DOHH2 (cell line): ENCODE measurements at regions not wholly inside any gene's neighbourhood (a gene's known extent, or its start where the extent isn't known, plus 50 kb on each side); places are given as distances from the start of the nearest gene placed in this dataset.
"Not testable (repeated sequence)": the region's sequence is repeated elsewhere in the genome, so short reads cannot be mapped to it uniquely, and the experiment has no call there.

Experiments
- H3F3A ChIP-seq: fragments of 200-600 bp; sonication (generic), shearing (Covaris generic); 2 replicates; pipeline ENCODE4 v1.6.0; 2016; ENCODE audit warnings: antibody characterized with exemption, mild to moderate bottlenecking; ENCODE audit not compliant: control insufficient read depth, insufficient read depth
- H3K27ac ChIP-seq: fragments of 200-600 bp; sonication (generic); 2 replicates; pipeline ENCODE4 v1.5.1; 2014; ENCODE audit warnings: low read depth, mild to moderate bottlenecking, low read length, moderate library complexity
- H3K27me3 ChIP-seq: fragments of 200-600 bp; sonication (generic); 2 replicates; pipeline ENCODE4 v1.6.1; 2014; ENCODE audit warnings: mild to moderate bottlenecking, low read length, mixed read lengths; ENCODE audit not compliant: control insufficient read depth
- H3K36me3 ChIP-seq: fragments of 200-600 bp; sonication (generic); 2 replicates; pipeline ENCODE4 v1.6.1; 2014; ENCODE audit warnings: mild to moderate bottlenecking, low read length, moderate library complexity, mixed read lengths; ENCODE audit not compliant: control insufficient read depth
- H3K4me1 ChIP-seq: fragments of 200-600 bp; sonication (generic); 2 replicates; pipeline ENCODE4 v1.6.1; 2014; ENCODE audit warnings: mild to moderate bottlenecking, low read length, mixed read lengths; ENCODE audit not compliant: control insufficient read depth
- H3K4me2 ChIP-seq: fragments of 200-600 bp; sonication (generic); 2 replicates; pipeline ENCODE4 v1.6.0; 2014; ENCODE audit warnings: mild to moderate bottlenecking, low read length, moderate library complexity
- H3K4me3 ChIP-seq: fragments of 200-600 bp; sonication (generic); 2 replicates; pipeline ENCODE4 v1.5.1; 2014; ENCODE audit warnings: mild to moderate bottlenecking, low read length, mixed read lengths
- H3K79me2 ChIP-seq: fragments of 200-600 bp; sonication (generic); 2 replicates; pipeline ENCODE4 v1.6.1; 2014; ENCODE audit warnings: mild to moderate bottlenecking, low read length, mixed read lengths; ENCODE audit not compliant: control insufficient read depth
- H3K9me2 ChIP-seq: fragments of 200-600 bp; sonication (generic); replicated peaks from 2 replicates; pipeline ENCODE4 v1.6.1; 2014; ENCODE audit warnings: mild to moderate bottlenecking, low read length, mixed read lengths; ENCODE audit not compliant: control insufficient read depth
- H3K9me3 ChIP-seq: fragments of 200-600 bp; sonication (generic); 2 replicates; pipeline ENCODE4 v1.6.1; 2014; ENCODE audit warnings: antibody characterized with exemption, low read length, mixed read lengths; ENCODE audit not compliant: control insufficient read depth, insufficient read depth
- H4K20me1 ChIP-seq: fragments of 200-600 bp; sonication (generic); 2 replicates; pipeline ENCODE4 v1.6.0; 2014; ENCODE audit warnings: low read depth, mild to moderate bottlenecking, antibody characterized with exemption, low read length, moderate library complexity; ENCODE audit not compliant: control insufficient read depth, insufficient read depth
- EZH2phosphoT487 ChIP-seq: fragments of 200-600 bp; sonication (generic); IDR thresholded peaks from 2 replicates; pipeline ENCODE4 v1.6.1; 2017; ENCODE audit warnings: borderline replicate concordance, mild to moderate bottlenecking, antibody characterized with exemption, low read length, moderate library complexity, mixed read lengths
- TF ChIP-seq, protein P1 (sequence below): fragments of 200-600 bp; sonication (generic); IDR thresholded peaks from one replicate; pipeline ENCODE4 v1.5.1; 2014; ENCODE audit warnings: antibody characterized with exemption, mild to moderate bottlenecking, low read depth, low read length; ENCODE audit not compliant: poor library complexity, severe bottlenecking

DNA sequence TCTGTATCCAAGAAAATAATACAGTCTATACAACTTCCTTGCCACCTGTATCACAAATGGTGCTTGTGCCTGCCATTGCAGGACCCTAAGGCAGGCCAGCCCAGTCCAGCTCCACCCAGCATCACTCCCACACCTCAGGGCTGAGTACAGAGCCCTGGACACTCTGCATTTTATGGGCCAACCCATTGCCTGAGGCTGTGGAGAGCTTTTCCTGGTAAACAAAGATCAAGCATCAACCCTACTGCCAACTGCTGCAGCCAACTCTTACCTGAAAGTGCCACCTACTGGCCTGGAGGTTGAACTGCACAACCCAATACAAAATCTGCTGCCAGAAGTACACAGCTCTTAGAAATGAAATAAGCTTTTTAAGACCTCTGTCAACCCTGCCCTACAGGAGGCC, 1082.2 kb downstream of the NAALADL2 start:
- Histone ChIP-seq H3F3A (no peaks in the 10 kb centered on the region), H3K9me2 (no peaks in the 10 kb centered on the region), H3K36me3 (no peaks in the 10 kb centered on the region), H3K4me1 (no peaks in the 10 kb centered on the region), H4K20me1 (no peaks in the 10 kb centered on the region), H3K27me3 (no peaks in the 10 kb centered on the region), H3K4me3 (no peak overlapping the region), H3K79me2 (no peaks in the 10 kb centered on the region), H3K4me2 (no peak overlapping the region), H3K9me3 (no peaks in the 10 kb centered on the region), H3K27ac (no peak overlapping the region)
- no peak for TF ChIP-seq EZH2phosphoT487
- TF ChIP-seq, protein P1, sequence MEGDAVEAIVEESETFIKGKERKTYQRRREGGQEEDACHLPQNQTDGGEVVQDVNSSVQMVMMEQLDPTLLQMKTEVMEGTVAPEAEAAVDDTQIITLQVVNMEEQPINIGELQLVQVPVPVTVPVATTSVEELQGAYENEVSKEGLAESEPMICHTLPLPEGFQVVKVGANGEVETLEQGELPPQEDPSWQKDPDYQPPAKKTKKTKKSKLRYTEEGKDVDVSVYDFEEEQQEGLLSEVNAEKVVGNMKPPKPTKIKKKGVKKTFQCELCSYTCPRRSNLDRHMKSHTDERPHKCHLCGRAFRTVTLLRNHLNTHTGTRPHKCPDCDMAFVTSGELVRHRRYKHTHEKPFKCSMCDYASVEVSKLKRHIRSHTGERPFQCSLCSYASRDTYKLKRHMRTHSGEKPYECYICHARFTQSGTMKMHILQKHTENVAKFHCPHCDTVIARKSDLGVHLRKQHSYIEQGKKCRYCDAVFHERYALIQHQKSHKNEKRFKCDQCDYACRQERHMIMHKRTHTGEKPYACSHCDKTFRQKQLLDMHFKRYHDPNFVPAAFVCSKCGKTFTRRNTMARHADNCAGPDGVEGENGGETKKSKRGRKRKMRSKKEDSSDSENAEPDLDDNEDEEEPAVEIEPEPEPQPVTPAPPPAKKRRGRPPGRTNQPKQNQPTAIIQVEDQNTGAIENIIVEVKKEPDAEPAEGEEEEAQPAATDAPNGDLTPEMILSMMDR, result peak; percentile 70

DNA sequence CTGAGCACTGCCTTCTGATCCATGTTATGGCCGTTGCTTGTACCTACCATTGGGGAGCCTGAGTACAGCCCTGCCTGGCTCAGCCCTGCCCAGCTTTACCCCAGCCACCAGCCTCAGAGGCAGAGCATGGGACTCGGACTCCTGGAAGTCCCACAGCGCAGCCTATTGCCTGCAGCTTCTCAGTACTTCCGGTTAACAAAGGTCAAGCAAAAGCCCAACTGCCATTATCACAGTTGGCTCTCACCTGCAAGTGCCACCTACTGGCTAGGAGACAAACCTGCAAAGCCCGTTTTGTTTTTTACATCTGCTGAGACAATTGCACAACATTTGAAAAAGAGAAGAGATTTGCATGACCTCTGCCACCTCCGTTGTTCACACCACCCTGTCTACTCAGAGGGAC, 1081.7 kb downstream of the NAALADL2 start:
- H3F3A ChIP-seq, result no peaks in the 10 kb centered on the region
- H3K4me1 ChIP-seq, result no peaks in the 10 kb centered on the region
- H3K4me3 ChIP-seq, result no peak overlapping the region
- no peaks in the 10 kb centered on the region for H3K9me2 ChIP-seq
- TF ChIP-seq EZH2phosphoT487, result no peak
- TF ChIP-seq, protein P1, result no peak
- no peaks in the 10 kb centered on the region for H3K27me3 ChIP-seq
- H3K27ac ChIP-seq, result no peak overlapping the region
- no peaks in the 10 kb centered on the region for H4K20me1 ChIP-seq
- H3K36me3 ChIP-seq, result no peaks in the 10 kb centered on the region
- no peak overlapping the region for H3K4me2 ChIP-seq
- no peaks in the 10 kb centered on the region for H3K79me2 ChIP-seq
- H3K9me3 ChIP-seq, result no peaks in the 10 kb centered on the region

DNA sequence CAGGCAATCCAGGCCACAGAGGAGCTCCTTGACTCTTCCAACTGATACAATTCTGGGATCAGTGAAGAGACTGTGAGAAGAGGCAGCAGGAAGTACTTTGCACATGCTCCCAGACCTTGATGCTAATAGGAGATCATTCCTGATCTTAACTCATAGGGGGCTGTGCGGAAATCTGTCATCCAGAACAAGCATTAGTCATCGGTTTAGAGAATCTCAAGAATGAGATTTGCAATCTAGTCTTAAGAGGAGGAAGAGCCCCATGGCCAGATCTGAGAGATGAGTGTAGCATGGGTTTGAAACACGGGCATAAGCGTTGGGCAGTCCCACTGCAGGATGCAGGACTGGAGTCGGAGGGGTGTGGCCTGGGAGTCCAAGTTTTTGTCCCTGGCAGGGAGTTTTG, 1081.1 kb downstream of the NAALADL2 start:
- Histone ChIP-seq H3K27me3 (no peaks in the 10 kb centered on the region), H3K27ac (no peak overlapping the region), H4K20me1 (no peaks in the 10 kb centered on the region), H3K9me2 (no peaks in the 10 kb centered on the region), H3K4me3 (no peak overlapping the region), H3K79me2 (no peaks in the 10 kb centered on the region), H3F3A (no peaks in the 10 kb centered on the region), H3K9me3 (no peaks in the 10 kb centered on the region), H3K4me1 (no peaks in the 10 kb centered on the region), H3K36me3 (no peaks in the 10 kb centered on the region), H3K4me2 (no peak overlapping the region)
- no peak for TF ChIP-seq EZH2phosphoT487
- TF ChIP-seq, protein P1, result no peak

DNA sequence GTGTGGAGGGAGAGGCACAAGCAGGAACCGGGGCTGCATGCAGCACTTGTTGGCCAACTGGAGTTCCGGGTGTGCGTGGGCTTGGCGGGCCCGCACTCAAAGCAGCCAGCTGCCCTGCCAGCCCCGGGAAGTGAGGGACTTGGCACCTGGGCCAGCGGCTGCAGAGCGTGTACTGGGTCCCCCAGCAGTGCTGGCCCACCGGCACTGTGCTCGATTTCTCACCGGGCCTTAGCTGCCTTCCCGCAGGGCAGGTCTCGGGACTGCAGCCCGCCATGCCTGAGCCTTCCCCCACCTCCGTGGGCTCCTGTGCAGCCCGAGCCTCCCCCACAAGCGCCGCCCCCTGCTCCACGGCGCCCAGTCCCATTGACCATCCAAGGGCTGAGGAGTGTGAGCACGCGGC, 1078.2 kb downstream of the NAALADL2 start:
- H3K4me1 ChIP-seq, H3K4me3 ChIP-seq, H4K20me1 ChIP-seq, H3K36me3 ChIP-seq, H3K27ac ChIP-seq, H3F3A ChIP-seq, H3K79me2 ChIP-seq, H3K9me3 ChIP-seq, H3K4me2 ChIP-seq, H3K27me3 ChIP-seq, H3K9me2 ChIP-seq: not testable (repeated sequence)
